GM21528 (cell line): ENCODE measurements at regions not wholly inside any gene's neighbourhood (a gene's known extent, or its start where the extent isn't known, plus 50 kb on each side); places are given as distances from the start of the nearest gene placed in this dataset.

Experiments used
- ATAC-seq: cut with Tn5 transposase; IDR thresholded peaks from one replicate; pipeline ENCODE4 v1.9.1; 2021; ENCODE audit warnings: mild to moderate bottlenecking, moderate library complexity; ENCODE audit not compliant: unreplicated experiment, low FRiP score

GRCh38 chr9:19600538-19600937, 188.3 kb downstream of the SLC24A2 start:
- no peak for ATAC-seq

GRCh38 chr9:19598722-19599121, 189.9 kb downstream of the ACER2 start:
- no peak for ATAC-seq

GRCh38 chr9:19597176-19597575, 188.4 kb downstream of the ACER2 start:
- no peak for ATAC-seq

DNA sequence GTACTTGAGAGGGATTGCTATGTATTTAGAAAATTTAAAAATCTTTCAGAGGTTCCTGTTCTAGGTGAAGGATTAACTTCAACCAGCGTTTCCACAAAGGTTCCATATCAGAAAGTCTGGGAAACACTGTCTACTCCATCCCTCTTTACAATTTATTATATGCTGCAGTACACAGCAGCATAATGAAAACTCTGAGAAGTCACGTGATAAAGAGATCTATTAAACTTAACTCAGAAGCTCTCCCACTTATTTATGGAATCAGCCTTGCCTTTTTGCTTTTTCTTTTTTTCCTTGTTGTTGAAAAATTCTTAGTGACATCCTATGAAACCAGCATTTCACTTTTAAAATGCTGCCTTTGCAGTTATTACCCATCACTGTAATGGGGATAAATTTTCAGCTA, 186.2 kb downstream of the ACER2 start:
- ATAC-seq = no peak

DNA sequence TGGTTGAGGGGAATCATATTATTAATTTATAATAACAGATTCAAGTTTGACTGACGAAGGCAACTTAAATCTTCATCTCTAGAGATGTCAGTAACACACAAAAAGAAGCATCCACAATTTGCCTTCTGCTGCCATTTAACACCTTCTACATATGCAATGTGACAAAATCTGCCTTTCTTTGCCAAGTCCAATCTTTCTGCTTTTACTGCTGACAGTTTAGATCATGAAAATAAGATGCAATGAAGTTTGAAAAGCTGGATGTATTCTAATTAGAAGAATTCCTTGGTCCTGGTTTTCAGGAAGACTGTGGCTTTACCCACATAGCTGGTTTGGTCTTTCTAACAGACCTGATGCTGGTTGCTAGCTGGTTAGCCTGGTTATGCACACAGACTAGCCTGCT, 178.9 kb downstream of the ACER2 start:
- no peak for ATAC-seq

DNA sequence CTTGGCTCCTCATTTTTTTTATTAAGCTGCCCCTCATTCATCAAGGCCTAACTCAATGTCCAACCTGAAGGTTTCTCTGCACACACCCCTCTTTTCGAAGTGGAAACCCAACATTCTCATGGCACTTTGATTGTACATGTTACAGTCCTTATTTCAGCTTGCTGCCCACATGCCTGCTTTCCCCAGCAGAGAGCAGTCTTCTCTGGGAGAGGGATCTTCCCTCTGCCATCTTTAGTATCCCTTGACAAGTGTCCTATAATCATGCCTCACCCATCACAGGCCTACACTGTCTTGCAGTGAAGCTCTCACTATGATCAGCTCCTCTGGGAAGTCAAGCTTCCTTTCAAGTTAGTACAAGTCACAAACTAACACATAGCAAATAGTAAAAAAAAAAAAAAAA, 175.1 kb downstream of the ACER2 start:
- ATAC-seq = no peak

DNA sequence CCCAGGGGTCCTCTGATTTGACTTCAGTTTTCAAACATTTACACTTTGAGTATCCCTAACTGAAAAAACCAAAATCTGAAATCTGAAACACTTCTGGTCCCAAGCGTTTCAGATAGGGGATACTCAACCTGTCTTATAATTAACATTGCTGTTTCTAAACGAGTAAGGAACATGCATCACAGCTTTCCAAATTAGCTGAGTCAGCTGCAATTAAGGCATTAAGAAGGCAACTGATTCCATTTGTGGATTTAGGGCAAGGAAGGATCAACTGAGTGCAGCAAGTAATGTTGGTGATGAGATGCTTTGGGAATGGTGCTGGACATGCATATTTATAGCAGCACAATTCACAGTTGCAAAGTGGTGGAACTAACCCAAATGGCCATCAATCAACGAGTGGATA, 168.6 kb downstream of the ACER2 start:
- ATAC-seq = no peak

GRCh38 chr9:19568946-19569345, 160.1 kb downstream of the ACER2 start:
- no peak for ATAC-seq

DNA sequence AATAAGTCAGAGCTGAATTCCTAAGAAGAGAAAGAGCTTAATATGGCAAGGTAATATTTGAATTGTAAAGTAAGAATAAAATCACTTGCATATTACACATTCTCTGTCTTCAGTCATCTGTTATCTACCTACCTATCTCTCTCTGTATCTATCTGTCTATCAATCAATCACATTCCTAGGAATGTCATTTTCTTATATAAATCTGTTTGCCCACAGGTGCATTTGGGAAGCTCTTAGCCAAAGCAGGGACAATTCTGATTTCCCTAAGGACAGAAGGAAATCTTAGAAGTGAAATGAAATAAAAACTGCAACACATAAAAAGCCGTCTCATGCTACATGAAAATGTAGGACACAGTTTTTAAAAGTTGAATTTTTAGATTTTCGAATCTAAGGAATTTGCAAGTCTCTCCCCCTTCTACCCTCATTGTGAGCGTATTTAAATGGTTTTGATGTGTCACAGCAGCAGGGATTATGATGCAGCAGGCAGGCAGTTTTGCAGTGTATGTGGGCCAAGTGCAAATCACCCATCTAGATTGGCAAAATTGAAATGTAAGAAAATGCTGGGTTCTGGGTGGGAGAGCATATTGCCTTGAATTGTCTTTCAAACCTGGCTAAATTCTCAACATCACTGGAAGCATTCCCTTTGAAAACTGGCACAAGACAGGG, 155.7 kb downstream of the ACER2 start:
- no peak for ATAC-seq

DNA sequence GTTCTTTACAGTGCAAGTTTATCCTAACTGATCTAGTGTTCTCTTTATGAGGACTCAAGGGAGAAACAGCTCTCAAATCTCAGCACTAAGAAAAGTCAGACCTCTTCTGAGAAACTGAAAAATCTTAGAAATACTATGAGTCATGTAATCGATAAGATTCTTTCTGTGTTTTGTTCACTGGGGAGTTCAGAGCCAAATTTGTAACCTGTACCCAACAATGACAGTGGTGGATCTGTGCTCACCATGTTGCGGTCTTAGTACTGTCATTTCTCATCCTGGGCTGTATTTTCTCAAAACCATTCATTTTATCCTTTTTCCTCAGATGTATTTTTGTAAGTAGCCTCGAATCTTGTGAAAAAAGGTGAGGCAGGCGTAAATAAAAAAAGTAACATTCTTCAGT, 146.4 kb downstream of the ACER2 start:
- ATAC-seq = no peak

GRCh38 chr9:19554529-19554928, 145.7 kb downstream of the ACER2 start:
- no peak for ATAC-seq

DNA sequence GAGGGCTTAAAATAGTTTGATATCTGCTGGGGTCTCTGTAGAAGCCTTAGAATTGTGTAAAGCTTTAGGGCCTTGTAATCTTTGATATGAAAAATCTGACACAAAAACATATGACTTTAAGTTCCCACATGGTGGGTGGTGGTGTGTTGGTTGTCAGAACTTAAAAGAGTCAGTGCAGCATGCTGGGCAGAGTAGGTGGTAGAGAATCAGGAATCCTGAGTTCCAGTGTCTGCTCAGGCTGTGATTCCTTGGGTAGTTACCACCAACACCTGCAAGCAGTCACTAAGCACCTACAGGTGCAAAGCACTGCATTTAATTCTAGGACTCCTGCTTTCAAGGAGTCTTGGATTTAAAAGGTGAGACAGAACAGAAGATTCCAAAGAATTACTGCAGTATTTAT, 144.6 kb downstream of the ACER2 start:
- no peak for ATAC-seq

DNA sequence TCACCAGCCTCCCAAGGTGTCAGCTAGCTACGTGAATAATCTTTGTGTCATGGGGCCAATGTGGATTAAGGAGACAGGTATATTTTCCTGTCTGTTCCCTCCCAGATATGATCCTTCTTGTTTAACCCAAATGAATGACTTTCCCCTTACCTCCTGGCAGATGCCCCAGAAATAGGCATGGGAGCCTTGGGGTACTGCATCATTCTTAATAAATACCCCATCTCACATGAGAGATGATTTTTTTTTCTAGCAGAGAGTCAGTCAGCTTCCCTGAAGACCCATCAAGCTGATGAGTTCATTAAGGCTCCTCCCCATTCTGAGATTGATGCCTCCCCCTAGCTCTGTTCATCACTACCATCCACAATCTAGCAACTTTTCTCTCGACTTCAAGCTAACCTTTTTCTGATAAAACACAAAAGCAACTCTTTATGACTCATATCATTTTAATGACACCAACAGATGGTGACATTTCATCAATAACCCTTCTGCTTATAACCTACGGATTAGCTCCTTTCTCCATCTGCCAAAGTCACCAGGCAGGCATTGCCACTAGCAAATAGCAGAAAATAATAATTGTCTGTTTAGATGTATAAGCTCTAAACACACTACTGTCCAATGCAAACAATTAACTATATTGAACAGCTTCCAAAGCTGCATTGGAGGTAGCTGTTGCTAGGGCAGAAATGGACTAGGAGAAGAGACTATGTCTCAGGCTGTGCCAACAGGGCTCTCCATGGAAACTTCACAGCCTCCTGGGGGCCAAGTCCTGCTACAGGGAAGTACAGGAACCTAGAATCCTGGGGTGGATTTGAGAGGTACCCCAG, 143.7 kb downstream of the ACER2 start:
- no peak for ATAC-seq

DNA sequence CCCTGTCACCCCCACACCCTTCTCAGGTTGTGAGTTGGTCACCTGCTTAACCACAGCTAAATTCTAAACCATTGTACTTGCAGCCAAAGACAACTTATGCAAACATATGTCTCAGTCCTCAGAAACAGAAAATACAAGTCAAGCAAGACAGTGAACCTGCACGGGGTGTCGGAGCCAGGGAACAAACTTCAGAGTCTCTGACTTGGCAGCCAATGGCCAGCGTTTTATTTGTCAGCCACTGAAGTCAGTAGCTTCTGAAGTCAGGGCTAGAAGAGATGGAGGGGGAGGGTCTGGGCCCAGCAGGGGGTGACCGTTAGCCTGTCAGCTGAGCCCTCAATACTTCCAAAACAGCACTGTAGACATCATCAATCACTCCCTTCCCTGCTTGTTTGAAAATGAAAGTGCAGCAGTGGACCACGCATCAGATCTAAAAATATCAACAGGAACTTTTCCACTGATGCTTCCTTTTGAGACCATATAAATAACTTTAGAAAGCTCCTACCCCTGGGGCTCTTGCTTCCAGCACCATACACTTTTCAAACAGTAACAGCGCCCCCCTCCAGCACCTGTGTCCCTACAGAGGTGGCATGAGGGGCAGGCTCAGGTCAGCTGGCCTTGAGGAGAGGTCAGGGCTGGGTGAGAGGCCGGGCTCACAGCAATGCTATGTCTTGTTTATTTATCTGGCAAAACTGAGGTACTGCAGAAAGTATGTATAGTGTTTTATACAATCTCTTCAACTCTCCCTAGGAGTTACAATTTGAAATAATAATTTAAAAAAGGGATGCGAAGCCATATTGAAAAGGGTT, 142.5 kb downstream of the ACER2 start:
- ATAC-seq = no peak

DNA sequence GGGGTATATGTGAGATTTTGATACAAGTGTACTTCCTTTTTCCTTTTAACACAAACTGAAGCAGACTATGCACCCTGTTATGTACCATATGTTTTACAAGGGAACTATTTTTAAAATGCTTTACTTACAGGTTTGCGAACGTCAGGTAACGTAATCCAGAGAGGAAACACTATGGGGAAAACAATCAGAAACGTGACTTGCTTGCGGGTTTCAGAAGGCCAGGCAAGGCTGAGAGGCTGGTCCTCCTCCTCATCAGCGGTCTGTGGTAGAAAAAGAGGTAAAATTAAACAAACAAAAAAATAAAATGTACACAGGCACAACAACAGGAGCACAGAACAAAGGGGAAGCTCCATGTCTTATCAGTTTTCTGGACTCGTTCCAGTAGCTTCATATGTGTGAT, 141.2 kb downstream of the ACER2 start:
- ATAC-seq = no peak

DNA sequence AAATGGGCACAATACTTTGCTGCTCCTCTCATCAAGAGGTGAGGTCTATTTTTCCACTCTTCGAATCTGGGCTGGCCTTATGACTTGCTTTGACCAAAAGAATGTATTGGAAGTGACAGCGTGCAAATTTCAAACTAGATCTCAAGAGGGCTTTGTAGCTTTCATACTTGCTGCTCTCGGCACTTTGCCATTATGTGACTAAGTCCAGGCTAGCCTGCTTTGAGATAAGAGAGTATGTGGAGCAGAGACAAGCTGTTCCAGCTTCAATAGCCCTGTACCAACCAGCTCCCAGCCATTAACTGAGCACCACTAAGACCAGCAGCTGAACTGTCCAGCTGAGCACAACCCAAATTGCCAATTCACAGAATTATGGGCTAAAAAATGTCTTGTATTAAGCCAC, 124.6 kb downstream of the ACER2 start:
- no peak for ATAC-seq

DNA sequence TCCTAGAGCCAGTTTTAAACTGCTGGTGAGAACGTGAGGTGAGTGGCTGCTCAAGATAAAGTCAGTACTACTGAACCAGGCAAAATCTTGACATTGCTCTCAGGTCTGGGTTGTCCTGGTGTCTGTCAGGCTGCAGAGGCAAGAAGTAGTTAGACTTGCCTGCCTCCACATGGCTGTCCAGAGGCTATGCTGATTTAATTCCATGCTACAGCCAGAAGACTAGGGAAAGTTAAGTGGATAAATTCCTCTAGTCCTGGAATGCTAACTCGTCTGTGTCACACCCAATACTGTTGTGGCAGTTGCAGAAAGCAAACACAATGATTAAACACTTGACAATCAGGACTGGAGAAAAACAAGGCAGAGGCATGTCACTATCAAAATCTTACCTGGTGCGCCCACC, 118.9 kb downstream of the ACER2 start:
- ATAC-seq = no peak

DNA sequence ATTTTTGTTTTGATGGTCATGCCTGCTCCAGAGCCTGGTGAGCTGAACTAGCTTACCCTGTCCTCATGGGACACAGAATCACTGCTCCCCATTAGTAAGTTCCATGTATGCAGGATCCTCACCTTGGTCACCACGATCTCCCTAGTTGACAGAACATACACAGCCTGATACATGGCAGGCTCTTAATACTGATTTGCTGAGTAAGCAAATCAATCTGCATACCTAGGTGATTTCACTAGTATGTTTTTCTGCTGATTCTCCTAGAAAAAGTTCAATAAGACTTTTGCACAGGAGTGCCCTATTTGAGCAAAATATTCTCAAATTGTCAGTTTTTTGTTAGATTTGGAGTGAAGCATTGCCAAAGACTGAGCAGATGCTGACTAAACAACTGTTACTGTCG, 113.7 kb downstream of the ACER2 start:
- ATAC-seq = no peak

GRCh38 chr9:19521205-19521604, 112.4 kb downstream of the ACER2 start:
- no peak for ATAC-seq

DNA sequence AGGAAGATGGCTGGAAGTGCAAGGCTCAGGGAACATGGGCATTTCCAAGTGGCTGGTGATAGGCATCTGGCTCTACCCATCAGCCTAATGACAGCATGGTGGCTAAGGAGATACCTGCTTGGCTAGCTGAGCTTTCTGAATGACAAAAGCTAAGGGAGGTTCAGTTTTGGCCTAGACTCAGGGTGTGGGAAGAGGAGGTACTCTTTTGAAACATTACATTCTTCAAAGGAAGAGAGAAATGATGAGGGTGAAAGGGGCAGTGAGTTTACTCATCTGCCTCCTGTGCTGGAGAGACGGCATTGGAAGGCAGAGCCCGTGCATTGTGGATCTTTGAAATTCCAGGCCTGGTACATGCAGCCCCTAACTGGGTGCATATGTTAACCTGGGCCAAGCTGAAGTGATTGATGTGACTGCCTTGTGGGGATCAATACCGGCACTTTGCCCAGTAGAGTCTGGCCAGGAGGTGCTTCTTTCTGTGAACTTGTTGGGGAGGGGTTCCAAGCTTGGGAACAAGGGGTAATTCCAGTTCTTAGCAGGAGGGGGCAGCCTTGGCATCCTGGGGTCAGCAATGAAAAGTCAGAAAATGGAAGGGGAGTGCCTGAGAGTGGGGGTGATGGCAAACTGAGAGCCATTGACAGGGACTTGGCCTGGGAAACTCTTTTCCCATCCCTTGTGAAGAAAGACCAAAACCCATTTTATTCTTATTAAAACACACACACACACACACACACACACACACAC, 108.6 kb downstream of the ACER2 start:
- ATAC-seq = no peak

DNA sequence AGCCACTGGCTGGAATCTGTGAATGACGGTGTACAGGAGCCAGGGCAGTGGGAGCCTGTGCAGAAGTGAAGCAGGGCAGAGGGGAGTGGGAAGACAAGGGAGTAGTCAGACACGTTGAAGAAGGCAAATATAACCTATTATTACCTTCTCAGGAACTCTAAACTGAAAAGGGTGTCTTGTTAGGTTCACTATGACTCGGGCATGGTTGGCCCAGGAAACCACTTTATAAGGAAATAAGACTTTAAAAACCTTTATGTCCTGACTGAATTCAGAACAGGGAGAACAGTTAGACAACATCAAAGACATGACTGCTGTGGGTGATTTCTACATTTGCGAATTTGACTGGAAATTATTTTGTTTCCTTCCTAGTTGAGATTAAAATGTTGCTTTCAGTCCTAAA, 107.5 kb downstream of the ACER2 start:
- no peak for ATAC-seq
